Inferior parietal cortex (tissue), 1 donor: ENCODE measurements at regions not wholly inside any gene's neighbourhood (a gene's known extent, or its start where the extent isn't known, plus 50 kb on each side); places are given as distances from the start of the nearest gene placed in this dataset.
"Not testable (repeated sequence)": the region's sequence is repeated elsewhere in the genome, so short reads cannot be mapped to it uniquely, and the experiment has no call there.

Experiments used
- DNase-seq: peaks from one replicate; pipeline ENCODE4 v3.0.0-alpha.2; 2016; ENCODE audit errors: extremely low spot score

GRCh38 chr1:189185097-189185496, 1292.6 kb downstream of the BRINP3 start:
- no peak for DNase-seq

- no peak for DNase-seq
Observed at GRCh38 chr1:189192741-189193520, 1284.7 kb downstream of the BRINP3 start.

GRCh38 chr1:189205863-189206262, 1271.8 kb downstream of the BRINP3 start:
- no peak for DNase-seq

- DNase-seq = no peak
Observed at GRCh38 chr1:189206617-189207016, 1271.0 kb downstream of the BRINP3 start.

- no peak for DNase-seq
Observed at GRCh38 chr1:189211742-189212141, 1265.9 kb downstream of the BRINP3 start.

GRCh38 chr1:189212606-189213005, 1265.1 kb downstream of the BRINP3 start:
- no peak for DNase-seq

- DNase-seq = no peak
Observed at GRCh38 chr1:189216886-189217285, 1260.8 kb downstream of the BRINP3 start.

GRCh38 chr1:189217646-189218045, 1260.0 kb downstream of the BRINP3 start:
- DNase-seq = no peak

- DNase-seq = no peak
Observed at GRCh38 chr1:189220750-189221149, 1256.9 kb downstream of the BRINP3 start.

GRCh38 chr1:189225794-189226145, 1251.9 kb downstream of the BRINP3 start:
- not testable (repeated sequence) for DNase-seq

GRCh38 chr1:189226779-189227178, 1250.9 kb downstream of the BRINP3 start:
- DNase-seq = no peak

GRCh38 chr1:189237008-189237407, 1240.7 kb downstream of the BRINP3 start:
- DNase-seq = no peak

- no peak for DNase-seq
Observed at GRCh38 chr1:189253601-189254350, 1223.9 kb downstream of the BRINP3 start.

- DNase-seq = not testable (repeated sequence)
Observed at GRCh38 chr1:189261128-189261527, 1216.5 kb downstream of the BRINP3 start.

GRCh38 chr1:189269011-189269410, 1208.7 kb downstream of the BRINP3 start:
- DNase-seq = no peak

GRCh38 chr1:189274267-189274666, 1203.4 kb downstream of the BRINP3 start:
- no peak for DNase-seq

GRCh38 chr1:189275796-189276195, 1201.9 kb downstream of the BRINP3 start:
- no peak for DNase-seq

GRCh38 chr1:189289346-189289745, 1188.3 kb downstream of the BRINP3 start:
- no peak for DNase-seq

- no peak for DNase-seq
Observed at GRCh38 chr1:189301235-189301634, 1176.4 kb downstream of the BRINP3 start.

GRCh38 chr1:189305279-189305678, 1172.4 kb downstream of the BRINP3 start:
- DNase-seq = no peak

GRCh38 chr1:189311915-189312314, 1165.7 kb downstream of the BRINP3 start:
- DNase-seq = no peak

- DNase-seq = no peak
Observed at GRCh38 chr1:189312499-189312898, 1165.2 kb downstream of the BRINP3 start.

GRCh38 chr1:189313488-189313887, 1164.2 kb downstream of the BRINP3 start:
- DNase-seq = no peak
